UCSD-AML1 (cell line): ENCODE measurements at regions not wholly inside any gene's neighbourhood (a gene's known extent, or its start where the extent isn't known, plus 50 kb on each side); places are given as distances from the start of the nearest gene placed in this dataset.

Experiments
- DNase-seq: peaks from one replicate; lab custom pipeline; 2025; ENCODE audit not compliant: unreplicated experiment; lab: John Stamatoyannopoulos, UW

DNA sequence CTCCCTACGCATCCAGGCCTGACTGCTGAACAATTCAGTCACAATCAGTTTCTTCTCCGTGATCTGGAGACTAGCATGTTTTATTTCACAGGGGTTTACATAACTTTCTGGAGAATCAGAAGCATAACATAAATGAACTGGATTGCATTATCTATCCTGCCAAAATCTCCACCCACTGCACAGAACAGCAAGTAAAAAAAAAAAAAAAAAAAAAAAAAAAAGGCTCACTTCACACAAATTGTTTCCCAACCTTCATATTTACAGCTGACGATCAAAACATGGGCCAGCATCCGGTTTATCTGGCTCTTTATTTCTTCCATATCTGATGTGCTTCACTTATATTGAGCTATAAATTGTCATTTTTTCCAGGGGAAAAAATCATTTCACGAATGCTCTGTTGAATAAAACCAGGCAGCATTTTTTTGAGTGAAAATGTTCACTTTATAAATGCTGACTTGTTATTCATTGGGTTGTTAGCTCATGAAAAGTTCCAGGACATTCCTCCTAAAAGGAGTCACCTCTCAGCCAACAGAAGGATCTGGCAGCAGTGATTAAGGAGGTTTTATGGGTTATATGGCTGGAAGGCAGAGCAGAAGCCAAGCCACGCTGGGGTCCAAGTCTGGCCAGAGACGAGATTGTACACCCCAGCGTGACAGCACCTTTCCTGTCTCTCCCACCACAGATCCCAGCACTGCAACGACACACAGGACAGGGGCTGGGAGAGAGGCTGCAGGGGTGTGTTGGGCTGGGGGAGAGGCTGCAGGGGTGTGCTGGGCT is 51.2 kb upstream of the GLI2 start:
- no peak for DNase-seq

DNA sequence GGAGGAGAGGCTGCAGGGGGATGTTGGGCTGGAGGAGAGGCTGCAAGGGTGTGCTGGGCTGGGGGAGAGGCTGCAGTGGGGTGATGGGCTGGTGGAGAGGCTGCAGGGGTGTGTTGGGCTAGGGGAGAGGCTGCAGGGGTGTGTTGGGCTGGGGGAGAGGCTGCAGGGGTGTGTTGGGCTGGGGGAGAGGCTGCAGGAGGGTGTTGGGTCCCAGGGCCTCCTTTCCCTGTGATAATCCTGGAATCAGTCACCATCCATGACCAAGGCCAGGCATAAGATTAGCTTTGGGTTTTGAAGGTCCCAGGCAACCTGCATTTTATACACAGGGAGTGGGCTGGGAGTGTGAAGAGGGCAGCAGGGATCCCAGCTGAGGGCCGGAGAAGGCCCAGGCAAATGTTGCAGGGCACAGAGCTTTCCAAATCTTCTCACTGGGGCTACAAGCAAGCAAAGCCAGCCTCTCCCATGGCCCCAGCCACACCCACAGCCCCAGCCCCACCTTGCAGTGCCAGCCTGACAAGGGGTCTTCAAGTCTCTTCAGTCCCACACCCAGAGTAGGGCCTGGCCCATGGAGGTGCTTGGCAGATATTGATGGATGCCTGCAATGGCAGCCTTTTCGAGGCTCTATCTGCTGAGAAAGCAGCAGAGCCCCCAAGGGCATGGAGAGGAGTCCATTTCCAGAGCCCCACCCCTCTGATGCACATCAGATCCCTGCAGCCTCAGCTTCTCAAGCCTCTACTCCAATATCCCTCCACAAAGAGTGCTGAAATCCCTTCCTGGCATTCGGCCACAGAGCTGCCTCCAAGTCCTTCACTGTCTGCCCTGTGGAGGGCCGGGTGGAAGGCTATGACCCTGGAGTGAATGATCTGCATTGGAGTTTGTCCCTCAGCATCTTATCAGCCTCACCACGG is 50.3 kb upstream of the GLI2 start:
- no peak for DNase-seq
